ENCODE measurements at regions not wholly inside any gene's neighbourhood (a gene's known extent, or its start where the extent isn't known, plus 50 kb on each side); places are given as distances from the start of the nearest gene placed in this dataset.

DNA sequence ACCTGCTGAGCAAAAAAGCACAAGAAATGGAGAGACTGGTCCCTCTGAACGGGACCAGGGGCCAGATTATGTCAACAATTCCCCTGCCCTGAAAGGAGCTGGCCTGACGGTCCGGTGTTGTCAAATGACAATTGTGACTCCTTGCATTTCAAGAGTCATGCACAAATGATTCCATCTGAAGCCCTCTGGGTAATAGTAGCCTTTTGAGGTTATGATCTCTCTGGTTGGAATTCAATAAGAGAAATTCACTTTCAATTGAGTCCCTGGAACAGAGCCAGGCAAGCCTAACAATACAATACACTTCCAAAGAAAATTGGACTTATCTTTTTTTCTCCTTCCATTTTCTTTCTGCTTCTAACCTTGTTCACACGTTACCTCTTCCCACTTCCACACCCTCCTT lies 116.9 kb downstream of the C1D start:
- no peak for TF ChIP-seq MXI1 (IDR thresholded peaks at IDR 0.05; ENCODE audit: low read depth, low read length)
- no peak for TF ChIP-seq POLR2AphosphoS5 (IDR thresholded peaks at IDR 0.05; ENCODE audit: low read length)
- no peak for TF ChIP-seq ASH2L (IDR thresholded peaks at IDR 0.05; ENCODE audit: borderline replicate concordance, low read depth)
- no peak for TF ChIP-seq POLR2A (IDR thresholded peaks at IDR 0.05; ENCODE audit: low read depth, low read length)

All from GM12878 (cell line).